WTC11 (cell line): ENCODE measurements at regions not wholly inside any gene's neighbourhood (a gene's known extent, or its start where the extent isn't known, plus 50 kb on each side); places are given as distances from the start of the nearest gene placed in this dataset.

Source experiments
- CREM ChIP-seq: sonication (generic); formaldehyde crosslinking; IDR thresholded peaks from 2 replicates; pipeline ENCODE4 v1.8.1; 2022; ENCODE audit warnings: mild to moderate bottlenecking, missing genetic modification reagents, moderate library complexity
- JUN ChIP-seq: sonication (generic); formaldehyde crosslinking; IDR thresholded peaks from 2 replicates; pipeline ENCODE4 v1.8.0; 2023; ENCODE audit warnings: mild to moderate bottlenecking, missing genetic modification reagents
- TEAD4 ChIP-seq: sonication (generic); formaldehyde crosslinking; IDR thresholded peaks from 2 replicates; pipeline ENCODE4 v1.8.0; 2022; ENCODE audit warnings: mild to moderate bottlenecking, missing genetic modification reagents
- TF ChIP-seq, protein P1 (sequence below): sonication (generic); formaldehyde crosslinking; IDR thresholded peaks from 2 replicates; pipeline ENCODE4 v1.8.1; 2022; ENCODE audit warnings: mild to moderate bottlenecking, missing genetic modification reagents, moderate library complexity, borderline replicate concordance
- TF ChIP-seq, protein P2 (sequence below): fragments of 200-600 bp; IDR thresholded peaks from 2 replicates; pipeline ENCODE4 v1.8.0; 2022; ENCODE audit warnings: antibody characterized with exemption
- TF ChIP-seq, protein P3 (sequence below): sonication (generic); formaldehyde crosslinking; IDR thresholded peaks from 2 replicates; pipeline ENCODE4 v1.8.0; 2022; ENCODE audit warnings: mild to moderate bottlenecking, missing genetic modification reagents

DNA sequence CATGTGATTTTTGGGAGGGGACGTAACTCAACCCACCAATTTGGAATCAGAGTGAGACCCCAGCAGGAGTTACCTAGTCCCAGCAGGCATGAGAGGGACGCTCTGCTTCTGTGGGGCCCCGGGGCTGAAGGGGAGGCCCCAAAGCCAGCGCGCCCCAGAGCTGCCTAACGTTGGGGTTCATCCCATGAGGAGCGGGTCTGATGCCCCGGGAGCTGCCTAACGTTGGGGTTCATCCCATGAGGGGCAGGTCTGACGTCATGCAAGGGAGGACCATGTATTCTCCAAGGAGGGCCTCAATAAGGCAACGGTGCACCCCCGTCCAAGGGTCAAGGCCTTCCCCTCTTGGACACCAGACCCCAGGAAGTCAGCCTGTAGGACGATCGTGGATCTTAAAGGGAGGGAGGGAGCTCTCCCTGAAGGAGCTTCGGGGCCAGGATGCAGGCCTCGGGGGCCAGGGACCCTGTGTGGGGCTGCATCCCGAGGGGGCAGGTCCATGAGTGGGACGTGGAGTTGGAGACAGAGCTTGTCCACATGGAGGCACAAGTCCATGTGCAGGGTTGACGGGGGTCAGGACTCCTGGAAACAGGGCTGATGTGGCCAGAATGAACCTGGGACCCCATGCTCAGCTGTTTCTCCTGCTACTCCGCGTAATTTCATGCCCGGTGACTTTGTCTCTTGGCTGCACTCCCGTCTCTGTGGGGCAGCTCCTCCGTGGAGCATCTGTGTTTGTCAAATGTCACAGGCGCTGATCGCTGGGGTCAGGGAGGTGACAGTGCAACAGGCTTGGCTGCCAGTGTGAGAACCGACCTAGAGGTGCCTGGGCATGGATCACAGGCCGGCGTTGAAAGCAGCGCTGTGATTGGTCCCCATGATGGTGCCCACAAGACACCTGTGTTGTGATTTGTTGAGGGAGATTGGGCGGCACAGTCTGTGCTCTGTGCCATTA lies 1029.1 kb downstream of the BRD1 start:
- TF ChIP-seq, protein P1, sequence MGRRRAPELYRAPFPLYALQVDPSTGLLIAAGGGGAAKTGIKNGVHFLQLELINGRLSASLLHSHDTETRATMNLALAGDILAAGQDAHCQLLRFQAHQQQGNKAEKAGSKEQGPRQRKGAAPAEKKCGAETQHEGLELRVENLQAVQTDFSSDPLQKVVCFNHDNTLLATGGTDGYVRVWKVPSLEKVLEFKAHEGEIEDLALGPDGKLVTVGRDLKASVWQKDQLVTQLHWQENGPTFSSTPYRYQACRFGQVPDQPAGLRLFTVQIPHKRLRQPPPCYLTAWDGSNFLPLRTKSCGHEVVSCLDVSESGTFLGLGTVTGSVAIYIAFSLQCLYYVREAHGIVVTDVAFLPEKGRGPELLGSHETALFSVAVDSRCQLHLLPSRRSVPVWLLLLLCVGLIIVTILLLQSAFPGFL (CRISPR knock-in tag): no peak
- TF ChIP-seq, protein P2, sequence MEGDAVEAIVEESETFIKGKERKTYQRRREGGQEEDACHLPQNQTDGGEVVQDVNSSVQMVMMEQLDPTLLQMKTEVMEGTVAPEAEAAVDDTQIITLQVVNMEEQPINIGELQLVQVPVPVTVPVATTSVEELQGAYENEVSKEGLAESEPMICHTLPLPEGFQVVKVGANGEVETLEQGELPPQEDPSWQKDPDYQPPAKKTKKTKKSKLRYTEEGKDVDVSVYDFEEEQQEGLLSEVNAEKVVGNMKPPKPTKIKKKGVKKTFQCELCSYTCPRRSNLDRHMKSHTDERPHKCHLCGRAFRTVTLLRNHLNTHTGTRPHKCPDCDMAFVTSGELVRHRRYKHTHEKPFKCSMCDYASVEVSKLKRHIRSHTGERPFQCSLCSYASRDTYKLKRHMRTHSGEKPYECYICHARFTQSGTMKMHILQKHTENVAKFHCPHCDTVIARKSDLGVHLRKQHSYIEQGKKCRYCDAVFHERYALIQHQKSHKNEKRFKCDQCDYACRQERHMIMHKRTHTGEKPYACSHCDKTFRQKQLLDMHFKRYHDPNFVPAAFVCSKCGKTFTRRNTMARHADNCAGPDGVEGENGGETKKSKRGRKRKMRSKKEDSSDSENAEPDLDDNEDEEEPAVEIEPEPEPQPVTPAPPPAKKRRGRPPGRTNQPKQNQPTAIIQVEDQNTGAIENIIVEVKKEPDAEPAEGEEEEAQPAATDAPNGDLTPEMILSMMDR: no peak
- TF ChIP-seq CREM (CRISPR knock-in tag): no peak
- no peak for TF ChIP-seq TEAD4 (CRISPR knock-in tag)
- TF ChIP-seq, protein P3, sequence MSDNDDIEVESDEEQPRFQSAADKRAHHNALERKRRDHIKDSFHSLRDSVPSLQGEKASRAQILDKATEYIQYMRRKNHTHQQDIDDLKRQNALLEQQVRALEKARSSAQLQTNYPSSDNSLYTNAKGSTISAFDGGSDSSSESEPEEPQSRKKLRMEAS: no peak
- no peak for TF ChIP-seq JUN (CRISPR knock-in tag)
